OCI-LY3 (cell line): ENCODE measurements at regions not wholly inside any gene's neighbourhood (a gene's known extent, or its start where the extent isn't known, plus 50 kb on each side); places are given as distances from the start of the nearest gene placed in this dataset.

Experiments
- H2AFZ ChIP-seq: fragments of 200-600, 300-600 bp; shearing (Covaris generic); 2 replicates; pipeline ENCODE4 v1.6.0; 2014; ENCODE audit warnings: antibody characterized with exemption, low read depth, low read length
- H3K27ac ChIP-seq: fragments of 200-600, 300-600 bp; sonication (generic); 2 replicates; pipeline ENCODE4 v1.5.1; 2014; ENCODE audit warnings: mild to moderate bottlenecking, low read length, moderate library complexity, mixed read lengths
- H3K27me3 ChIP-seq: fragments of 200-600, 300-600 bp; sonication (generic); 2 replicates; pipeline ENCODE4 v1.6.1; 2014; ENCODE audit warnings: low read depth, low read length, mixed read lengths
- H3K36me3 ChIP-seq: fragments of 200-600, 300-600 bp; sonication (generic); replicated peaks from 2 replicates; pipeline ENCODE3; 2014; ENCODE audit warnings: low read depth, low read length, mixed read lengths
- H3K4me1 ChIP-seq: fragments of 300-600, 200-600 bp; sonication (generic); 2 replicates; pipeline ENCODE4 v1.6.1; 2014; ENCODE audit warnings: low read length, mixed read lengths
- H3K4me2 ChIP-seq: fragments of 200-600, 300-600 bp; sonication (generic); 2 replicates; pipeline ENCODE4 v1.6.1; 2014; ENCODE audit warnings: low read length, mixed read lengths
- H3K4me3 ChIP-seq: fragments of 300-600, 200-600 bp; sonication (generic); 2 replicates; pipeline ENCODE4 v1.5.1; 2014; ENCODE audit warnings: antibody characterized with exemption, mild to moderate bottlenecking, low read length, moderate library complexity
- H3K79me2 ChIP-seq: fragments of 300-600, 200-600 bp; shearing (Covaris generic); 2 replicates; pipeline ENCODE4 v1.6.1; 2014; ENCODE audit warnings: mild to moderate bottlenecking, low read length, mixed read lengths
- H3K9ac ChIP-seq: fragments of 300-600, 200-600 bp; shearing (Covaris generic); 2 replicates; pipeline ENCODE4 v1.6.0; 2014; ENCODE audit warnings: mild to moderate bottlenecking, low read length, moderate library complexity
- H3K9me3 ChIP-seq: fragments of 200-600, 300-600 bp; shearing (Covaris generic); 2 replicates; pipeline ENCODE4 v1.6.1; 2014; ENCODE audit warnings: low read length, mixed read lengths; ENCODE audit not compliant: insufficient read depth
- H4K20me1 ChIP-seq: fragments of 200-600, 300-600 bp; sonication (generic); 2 replicates; pipeline ENCODE4 v1.6.1; 2016; ENCODE audit warnings: low read length, mixed read lengths; ENCODE audit not compliant: insufficient read depth
- CTCF ChIP-seq: fragments of 200-600, 300-600 bp; sonication (generic); IDR thresholded peaks from 2 replicates; pipeline ENCODE4 v1.5.1; 2014; ENCODE audit warnings: antibody characterized with exemption, low read length, low read depth
- EZH2phosphoT487 ChIP-seq: fragments of 200-600 bp; shearing (Covaris generic); IDR thresholded peaks from 2 replicates; pipeline ENCODE4 v1.6.1; 2018; ENCODE audit warnings: antibody characterized with exemption, mixed run types, low read depth

- H3K27me3 ChIP-seq: no peaks in the 10 kb centered on the region
- no peaks in the 10 kb centered on the region for H3K36me3 ChIP-seq
- no peak overlapping the region for H3K27ac ChIP-seq
- H3K4me1 ChIP-seq: no peaks in the 10 kb centered on the region
- no peaks in the 10 kb centered on the region for H3K79me2 ChIP-seq
- no peaks in the 10 kb centered on the region for H4K20me1 ChIP-seq
- H2AFZ ChIP-seq: no peak overlapping the region
- no peak overlapping the region for H3K4me3 ChIP-seq
- H3K4me2 ChIP-seq: no peak overlapping the region
- no peak for TF ChIP-seq EZH2phosphoT487
- no peak for TF ChIP-seq CTCF
- H3K9me3 ChIP-seq: no peaks in the 10 kb centered on the region
- H3K9ac ChIP-seq: no peak overlapping the region
These were observed 620.8 kb upstream of the ADGRL3 start for GRCh38 chr4:60579335-60579734.

- TF ChIP-seq CTCF: no peak
- no peak for TF ChIP-seq EZH2phosphoT487
- Histone ChIP-seq H3K36me3 (no peaks in the 10 kb centered on the region), H3K9me3 (no peaks in the 10 kb centered on the region), H3K27ac (no peak overlapping the region), H3K4me1 (no peaks in the 10 kb centered on the region), H2AFZ (no peak overlapping the region), H3K9ac (no peak overlapping the region), H3K4me3 (no peak overlapping the region), H4K20me1 (no peaks in the 10 kb centered on the region), H3K27me3 (no peaks in the 10 kb centered on the region), H3K4me2 (no peak overlapping the region), H3K79me2 (no peaks in the 10 kb centered on the region)
These were observed 618.1 kb upstream of the ADGRL3 start for GRCh38 chr4:60581919-60582536.

GRCh38 chr4:60588556-60588955, 611.6 kb upstream of the ADGRL3 start:
- H3K4me1 ChIP-seq: no peaks in the 10 kb centered on the region
- no peak overlapping the region for H3K4me2 ChIP-seq
- no peak overlapping the region for H3K27ac ChIP-seq
- H3K27me3 ChIP-seq: no peaks in the 10 kb centered on the region
- H2AFZ ChIP-seq: no peak overlapping the region
- H4K20me1 ChIP-seq: no peaks in the 10 kb centered on the region
- no peak overlapping the region for H3K9ac ChIP-seq
- no peaks in the 10 kb centered on the region for H3K79me2 ChIP-seq
- H3K4me3 ChIP-seq: no peak overlapping the region
- no peak for TF ChIP-seq CTCF
- TF ChIP-seq EZH2phosphoT487: no peak
- H3K9me3 ChIP-seq: no peaks in the 10 kb centered on the region
- H3K36me3 ChIP-seq: no peaks in the 10 kb centered on the region

GRCh38 chr4:60589425-60589824, 610.7 kb upstream of the ADGRL3 start:
- TF ChIP-seq EZH2phosphoT487: no peak

More at GRCh38 chr4:60589425-60589824, 610.7 kb upstream of the ADGRL3 start:
- H3K9ac ChIP-seq: no peak overlapping the region
- no peaks in the 10 kb centered on the region for H3K4me1 ChIP-seq
- H4K20me1 ChIP-seq: no peaks in the 10 kb centered on the region
- H3K36me3 ChIP-seq: no peaks in the 10 kb centered on the region
- H3K79me2 ChIP-seq: no peaks in the 10 kb centered on the region
- H2AFZ ChIP-seq: no peak overlapping the region
- H3K27ac ChIP-seq: no peak overlapping the region
- no peaks in the 10 kb centered on the region for H3K27me3 ChIP-seq
- H3K4me2 ChIP-seq: no peak overlapping the region
- no peaks in the 10 kb centered on the region for H3K9me3 ChIP-seq
- no peak overlapping the region for H3K4me3 ChIP-seq
